ENCODE measurements at regions not wholly inside any gene's neighbourhood (a gene's known extent, or its start where the extent isn't known, plus 50 kb on each side); places are given as distances from the start of the nearest gene placed in this dataset.

- no peak for TF ChIP-seq CTCF (IDR thresholded peaks at IDR 0.05)
- TF ChIP-seq POLR2AphosphoS5 (IDR thresholded peaks at IDR 0.05), result no peak
These were observed 1461.4 kb upstream of the CDH9 start for GRCh38 chr5:28499766-28500290.
